ENCODE measurements at regions not wholly inside any gene's neighbourhood (a gene's known extent, or its start where the extent isn't known, plus 50 kb on each side); places are given as distances from the start of the nearest gene placed in this dataset.

- no peak for TF ChIP-seq SUZ12 (IDR thresholded peaks at IDR 0.05; ENCODE audit: extremely low read depth, insufficient read depth, insufficient read length)
- TF ChIP-seq ZNF274 (IDR thresholded peaks at IDR 0.05; ENCODE audit: low read depth, low read length) = no peak
- TF ChIP-seq YY1 (IDR thresholded peaks at IDR 0.05; ENCODE audit: insufficient read depth, insufficient read length) = no peak
Observed at GRCh38 chr5:148903587-148903986, 77.2 kb downstream of the ADRB2 start.

Measured in NT2/D1 (cell line).